GM19463 (cell line): ENCODE measurements at regions not wholly inside any gene's neighbourhood (a gene's known extent, or its start where the extent isn't known, plus 50 kb on each side); places are given as distances from the start of the nearest gene placed in this dataset.

ENCODE experiments used
- ATAC-seq: cut with Tn5 transposase; IDR thresholded peaks from one replicate; pipeline ENCODE4 v1.9.1; 2021; ENCODE audit warnings: mild to moderate bottlenecking, moderate library complexity; ENCODE audit not compliant: unreplicated experiment

DNA sequence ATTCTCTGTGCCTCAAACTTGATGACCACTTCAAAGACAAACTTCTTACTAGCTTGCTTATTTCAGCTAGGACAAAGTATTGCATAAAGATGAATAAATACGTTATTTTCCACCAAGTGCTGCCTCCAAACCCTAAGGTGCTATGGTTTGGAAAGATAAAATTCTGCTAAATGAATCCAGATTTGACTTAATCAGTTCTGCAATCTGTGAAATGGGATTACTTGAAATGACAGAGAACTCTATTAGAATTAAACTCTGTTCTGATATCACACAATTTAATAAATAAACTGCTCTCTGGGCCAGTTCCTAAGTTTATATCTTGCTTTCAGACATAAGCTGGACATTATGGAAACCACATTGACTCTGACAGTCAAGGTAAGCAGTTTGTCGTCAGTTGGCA is 338.8 kb upstream of the SEMA6D start:
- no peak for ATAC-seq

GRCh38 chr15:47383102-47383501 is 334.2 kb upstream of the SEMA6D start:
- no peak for ATAC-seq

- no peak for ATAC-seq
Observed at GRCh38 chr15:47383801-47384200, 333.5 kb upstream of the SEMA6D start.

GRCh38 chr15:47384341-47384740 is 333.0 kb upstream of the SEMA6D start:
- ATAC-seq: no peak

DNA sequence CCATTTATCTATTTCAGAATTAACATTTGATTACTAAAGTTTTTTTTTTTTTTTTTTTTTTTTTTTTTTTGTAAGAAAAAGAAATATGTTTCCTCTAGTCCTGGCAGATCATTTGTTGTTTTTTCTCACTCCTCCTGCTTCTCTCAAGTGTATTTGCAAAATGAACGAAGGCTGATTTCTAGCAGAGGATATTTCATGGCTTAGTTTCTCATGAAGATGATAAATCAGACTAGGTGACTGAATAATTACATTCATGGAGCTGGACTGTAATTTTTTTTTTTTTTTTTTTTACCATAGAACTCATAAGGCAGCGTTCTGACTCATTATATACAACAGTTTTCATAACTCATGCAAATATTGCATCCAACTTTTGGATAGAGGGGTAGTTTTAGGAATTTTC is 332.5 kb upstream of the SEMA6D start:
- ATAC-seq: no peak

- no peak for ATAC-seq
Observed at GRCh38 chr15:47386459-47386858, 330.8 kb upstream of the SEMA6D start.

- no peak for ATAC-seq
Observed at GRCh38 chr15:47388299-47388698, 329.0 kb upstream of the SEMA6D start.

DNA sequence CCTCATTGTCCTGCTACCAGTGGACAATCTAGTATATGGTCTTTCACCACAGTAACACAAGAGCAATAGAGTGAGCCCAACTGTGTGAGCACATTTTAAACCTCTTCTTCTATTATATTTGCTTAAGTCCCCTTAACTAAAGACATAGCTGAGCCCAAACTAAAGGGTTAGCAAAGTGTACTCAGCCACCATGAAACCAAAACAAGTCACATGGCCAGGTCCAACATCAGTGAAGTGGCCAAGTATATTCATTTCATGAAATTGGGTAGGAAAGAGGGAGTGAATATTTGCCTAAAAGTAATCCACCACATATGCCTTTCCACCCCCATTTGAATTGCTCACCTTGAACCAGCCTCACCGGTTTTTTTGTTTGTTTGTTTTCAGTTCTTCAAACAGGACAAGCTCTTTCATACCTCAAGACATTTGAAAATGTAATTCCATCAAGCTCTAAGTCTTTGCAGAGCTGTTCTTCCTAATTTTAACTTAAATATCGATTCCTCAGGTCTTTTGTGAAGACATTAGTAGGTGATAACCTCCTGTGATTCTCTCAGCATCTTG is 327.0 kb upstream of the SEMA6D start:
- ATAC-seq: no peak

DNA sequence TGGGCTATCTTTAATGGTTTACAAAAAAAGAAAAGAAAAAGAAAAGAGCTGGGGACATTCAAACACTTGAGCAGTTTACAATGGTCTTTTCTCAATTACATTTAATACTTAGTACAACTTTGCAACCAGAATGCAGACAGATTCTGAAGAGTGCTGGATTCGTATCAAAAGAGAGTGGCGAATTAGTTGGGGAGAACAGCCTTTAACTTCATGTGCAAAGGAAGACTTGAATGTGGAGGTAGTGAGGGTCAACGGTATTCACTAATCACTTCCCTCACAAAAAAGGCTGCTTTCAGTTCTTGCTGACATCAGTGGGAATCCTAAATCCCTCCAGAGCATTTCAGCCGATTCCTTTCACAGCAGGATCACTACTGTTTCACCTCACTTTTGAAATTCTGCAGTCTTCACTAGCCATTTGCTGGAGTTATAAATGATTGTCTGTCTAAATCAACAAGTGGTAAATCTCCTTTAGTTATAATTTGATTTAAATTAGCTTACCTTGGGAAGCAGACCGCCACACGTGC is 323.0 kb upstream of the SEMA6D start:
- no peak for ATAC-seq

- no peak for ATAC-seq
Observed at GRCh38 chr15:47395076-47395475, 322.2 kb upstream of the SEMA6D start.

DNA sequence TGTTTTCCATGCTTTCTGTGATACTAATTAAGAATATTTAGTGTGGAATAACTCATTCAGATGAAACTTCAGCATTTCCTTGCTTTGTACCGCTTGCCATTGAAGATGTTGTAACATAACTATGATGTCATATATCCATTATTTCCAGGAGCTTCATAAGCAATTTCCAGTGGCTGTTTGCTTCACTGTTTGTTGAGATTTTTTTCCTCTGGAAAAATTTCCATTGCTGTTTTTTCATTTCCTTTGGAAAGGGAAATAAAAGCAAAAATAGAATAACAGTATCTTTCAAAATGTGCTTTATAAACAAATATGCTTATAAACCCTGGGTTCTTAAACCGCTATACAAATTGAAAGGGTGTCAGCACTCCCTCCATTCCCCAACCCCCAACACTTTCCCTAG is 319.6 kb upstream of the SEMA6D start:
- no peak for ATAC-seq

DNA sequence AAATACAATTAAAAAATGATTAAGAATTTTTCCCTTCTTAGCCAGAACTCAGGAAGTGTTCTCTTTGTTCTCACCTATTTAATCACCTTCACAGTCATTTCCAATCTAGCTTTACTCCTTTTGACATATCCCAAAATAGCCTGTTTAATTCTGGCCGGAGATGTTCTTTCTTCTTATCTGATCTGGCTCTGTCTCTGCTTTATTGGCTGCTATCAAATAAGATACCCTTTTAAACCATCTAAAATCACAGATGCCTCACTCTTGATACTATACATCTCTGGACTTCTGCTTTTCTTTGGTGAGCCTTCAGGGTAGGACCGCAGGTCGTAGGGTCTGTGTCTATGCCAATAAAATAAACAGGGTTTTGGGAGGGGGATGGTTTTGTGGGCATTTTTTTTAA is 319.2 kb upstream of the SEMA6D start:
- ATAC-seq: no peak

GRCh38 chr15:47398594-47398993 is 318.7 kb upstream of the SEMA6D start:
- no peak for ATAC-seq

DNA sequence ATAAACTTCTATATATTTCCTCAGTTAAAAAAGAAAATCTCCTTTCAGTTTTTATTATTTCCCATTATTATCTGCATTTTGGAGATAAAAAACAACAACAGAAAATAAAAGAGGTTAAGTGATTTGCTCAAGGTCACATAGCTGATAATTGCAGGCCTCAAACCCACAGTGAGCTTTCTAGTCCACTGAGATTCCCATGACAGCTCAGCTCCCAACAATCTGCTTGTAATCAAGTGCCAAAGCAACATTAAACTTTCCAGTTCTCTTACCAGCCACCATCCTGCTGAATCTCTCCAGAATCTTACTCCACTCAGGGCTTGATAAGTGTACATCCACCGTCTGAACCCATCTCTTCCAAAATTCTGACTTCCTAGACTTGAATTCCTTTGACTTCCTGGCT is 318.2 kb upstream of the SEMA6D start:
- no peak for ATAC-seq

GRCh38 chr15:47400603-47401002 is 316.7 kb upstream of the SEMA6D start:
- ATAC-seq: no peak

GRCh38 chr15:47401427-47401826 is 315.9 kb upstream of the SEMA6D start:
- no peak for ATAC-seq

GRCh38 chr15:47402829-47403228 is 314.5 kb upstream of the SEMA6D start:
- no peak for ATAC-seq

DNA sequence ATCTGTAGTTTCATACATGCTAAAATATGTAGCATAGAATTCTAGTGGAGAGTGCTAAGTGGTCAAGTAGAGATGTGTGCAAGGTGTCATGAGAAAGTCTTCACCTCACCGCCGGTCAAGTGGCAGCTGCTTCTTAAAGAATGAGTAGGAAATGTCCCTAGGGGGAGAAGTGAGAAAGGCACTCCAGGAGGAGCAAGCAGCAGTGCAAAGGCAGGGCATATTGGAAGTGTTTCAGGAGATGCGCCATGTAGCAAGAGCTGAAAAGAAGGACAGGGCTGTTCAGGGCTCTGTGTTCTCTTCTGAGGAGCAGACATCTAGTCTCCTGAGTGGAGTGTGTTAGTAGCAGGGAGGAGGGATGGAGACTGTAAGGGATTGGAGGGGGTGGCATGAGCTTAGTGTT is 312.4 kb upstream of the SEMA6D start:
- no peak for ATAC-seq

DNA sequence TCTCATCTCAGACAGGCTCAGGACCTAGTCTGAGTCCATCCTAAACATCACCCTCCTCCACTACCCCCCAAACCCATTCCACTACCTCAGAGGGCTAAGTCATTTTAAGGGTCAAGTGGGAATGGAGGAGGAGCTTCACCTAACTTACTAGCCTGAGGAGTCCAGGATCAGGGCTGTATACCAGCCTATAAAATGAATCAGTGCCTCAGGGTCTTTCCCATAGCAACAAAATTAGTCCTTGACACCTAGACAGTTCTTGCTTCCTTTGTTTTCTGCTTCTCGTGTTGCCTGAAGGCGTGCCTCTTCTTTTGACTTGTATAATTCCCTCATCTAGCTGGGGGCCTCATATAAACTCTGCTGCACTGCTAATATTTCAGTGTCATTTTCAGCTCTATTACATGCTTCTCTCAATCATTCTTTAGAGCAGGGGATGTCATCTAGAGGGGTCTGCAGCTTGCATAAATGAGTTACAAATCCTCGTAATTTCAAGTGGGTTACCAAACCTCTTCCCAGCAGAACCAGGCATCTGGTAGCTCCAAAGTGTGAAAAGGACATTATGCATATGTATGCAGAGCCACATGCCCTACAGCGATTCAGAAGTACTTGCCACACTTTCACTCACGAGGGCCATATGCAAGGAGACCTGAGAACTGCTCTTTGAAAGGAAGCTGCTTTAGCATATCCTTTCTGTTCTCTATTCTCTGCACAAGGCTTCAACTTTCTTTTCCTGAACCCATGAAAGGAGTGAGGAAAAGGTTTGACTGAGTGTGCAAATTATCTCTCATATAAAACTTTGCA is 311.7 kb upstream of the SEMA6D start:
- ATAC-seq: no peak

- no peak for ATAC-seq
Observed at GRCh38 chr15:47407692-47408091, 309.6 kb upstream of the SEMA6D start.

- no peak for ATAC-seq
Observed at GRCh38 chr15:47409038-47409437, 308.3 kb upstream of the SEMA6D start.

GRCh38 chr15:47409600-47409999 is 307.7 kb upstream of the SEMA6D start:
- ATAC-seq: no peak

DNA sequence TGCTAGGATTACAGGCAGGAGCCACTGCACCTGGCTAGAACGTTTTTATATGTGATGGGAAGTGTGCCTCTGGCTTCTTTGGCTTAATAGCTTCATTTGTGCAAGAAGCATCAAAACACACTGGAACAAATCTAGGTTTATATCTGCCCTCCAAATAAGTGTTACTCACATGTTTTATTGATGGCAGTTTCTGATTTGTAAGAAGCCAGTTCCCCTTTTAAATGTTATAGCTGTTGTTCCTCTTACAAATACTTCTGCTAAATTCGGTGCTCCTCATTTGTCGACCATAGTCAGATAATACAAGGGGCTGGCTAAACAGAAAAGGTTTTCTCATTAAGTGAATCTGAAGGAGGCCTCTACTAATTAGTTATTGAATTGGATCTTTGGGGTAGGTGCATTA is 307.1 kb upstream of the SEMA6D start:
- ATAC-seq: no peak
